ENCODE measurements at regions not wholly inside any gene's neighbourhood (a gene's known extent, or its start where the extent isn't known, plus 50 kb on each side); places are given as distances from the start of the nearest gene placed in this dataset.

GRCh38 chr4:71258323-71258722 is 80.5 kb upstream of the SLC4A4 start:
- TF ChIP-seq, protein P1, sequence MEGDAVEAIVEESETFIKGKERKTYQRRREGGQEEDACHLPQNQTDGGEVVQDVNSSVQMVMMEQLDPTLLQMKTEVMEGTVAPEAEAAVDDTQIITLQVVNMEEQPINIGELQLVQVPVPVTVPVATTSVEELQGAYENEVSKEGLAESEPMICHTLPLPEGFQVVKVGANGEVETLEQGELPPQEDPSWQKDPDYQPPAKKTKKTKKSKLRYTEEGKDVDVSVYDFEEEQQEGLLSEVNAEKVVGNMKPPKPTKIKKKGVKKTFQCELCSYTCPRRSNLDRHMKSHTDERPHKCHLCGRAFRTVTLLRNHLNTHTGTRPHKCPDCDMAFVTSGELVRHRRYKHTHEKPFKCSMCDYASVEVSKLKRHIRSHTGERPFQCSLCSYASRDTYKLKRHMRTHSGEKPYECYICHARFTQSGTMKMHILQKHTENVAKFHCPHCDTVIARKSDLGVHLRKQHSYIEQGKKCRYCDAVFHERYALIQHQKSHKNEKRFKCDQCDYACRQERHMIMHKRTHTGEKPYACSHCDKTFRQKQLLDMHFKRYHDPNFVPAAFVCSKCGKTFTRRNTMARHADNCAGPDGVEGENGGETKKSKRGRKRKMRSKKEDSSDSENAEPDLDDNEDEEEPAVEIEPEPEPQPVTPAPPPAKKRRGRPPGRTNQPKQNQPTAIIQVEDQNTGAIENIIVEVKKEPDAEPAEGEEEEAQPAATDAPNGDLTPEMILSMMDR (IDR thresholded peaks at IDR 0.05), result no peak
- no peak for TF ChIP-seq POLR2AphosphoS5 (IDR thresholded peaks at IDR 0.05)
